ENCODE measurements at regions not wholly inside any gene's neighbourhood (a gene's known extent, or its start where the extent isn't known, plus 50 kb on each side); places are given as distances from the start of the nearest gene placed in this dataset.

GRCh38 chr20:22462975-22463914, 121.1 kb downstream of the FOXA2 start:
- no peaks in the 10 kb centered on the region for H3K36me3 ChIP-seq (replicated peaks in 1 of 2; ENCODE audit: control insufficient read depth in 1 of 2, insufficient read depth in 2 of 2, low read length in 2 of 2)
- in situ Hi-C loops (cut with HindIII; ENCODE audit: extremely low pct_ligation_motif_present, low pct_unique_long_range_greater_than_20kb), result no loop called here
- ChIA-PET POLR2A (interaction anchor here (0.6 to 1.3 kb wide), 2 partner anchors 28 to 44 kb away, joined by 3 read pairs; no protein-coding TSS in a partner anchor), CTCF (ENCODE audit: low intra/inter-chr PET ratio, low total read pairs) (no interaction called here)
- H3K4me2 ChIP-seq (ENCODE audit: low read depth, low read length), result no peak overlapping the region
- intact Hi-C loops (cut with micrococcal nuclease; ENCODE audit: unreplicated experiment), result no loop called here
- no peaks in the 10 kb centered on the region for H3K79me2 ChIP-seq (ENCODE audit: insufficient read depth, low read length)
- WGBS (ENCODE audit: low lambda C conversion rate), result 6% methylated on average over 11 of the region's 11 CpGs
- H3K27ac ChIP-seq (ENCODE audit: extremely low read length, insufficient read depth, low read length), result no peak overlapping the region
- FAIRE-seq (no peak), DNase-seq (ENCODE audit: low spot score) (no peak), ATAC-seq (no peak)
- H3K27me3 ChIP-seq (ENCODE audit: control insufficient read depth in 1 of 2, insufficient read depth in 2 of 2, low read length in 2 of 2), result peaks cover 7 to 46% of the 10 kb centered on the region in 2 experiments; a peak in 3 of 5 replicates
- H3K4me1 ChIP-seq (ENCODE audit: insufficient read depth, low read length), result peaks cover 49% of the 10 kb centered on the region
- no peaks in the 10 kb centered on the region for H3K9me3 ChIP-seq (ENCODE audit: low read length)
- no peaks in the 10 kb centered on the region for H4K20me1 ChIP-seq (ENCODE audit: insufficient read depth, low read length)
- no peak overlapping the region for H3K9ac ChIP-seq (ENCODE audit: insufficient read depth, low read depth, low read length)
- no TSS peak for BruUV-seq (replicated peaks)
- H2AFZ ChIP-seq (ENCODE audit: low read length), result no peak overlapping the region
- TF ChIP-seq FOSL2 (CRISPR knock-in tag; IDR thresholded peaks at IDR 0.05), result peak; percentile 41
- peak; percentile 30 to 40; a peak in 2 of 4 replicates for TF ChIP-seq MAFK (conservative IDR thresholded peaks at IDR 0.05 in 1 of 2, IDR thresholded peaks at IDR 0.05 in 1 of 2; ENCODE audit: low read length in 2 of 2)
- no peak for TF ChIP-seq CBX5 (CRISPR knock-in tag; IDR thresholded peaks at IDR 0.05; ENCODE audit: borderline replicate concordance)
- peak; percentile 91; the same call in 1 of the 2 replicates for TF ChIP-seq FOXO4 (CRISPR knock-in tag; conservative IDR thresholded peaks at IDR 0.05)
- TF ChIP-seq ZSCAN30 (CRISPR knock-in tag; IDR thresholded peaks at IDR 0.05), result 0 out of 2 replicates have a peak, but pooled peaks have one; percentile 29
- peak; percentile 31; the same call in 1 of the 2 replicates for TF ChIP-seq MAFF (IDR thresholded peaks at IDR 0.05; ENCODE audit: low read depth, low read length)
- TF ChIP-seq ZNF207 (IDR thresholded peaks at IDR 0.05; ENCODE audit: borderline replicate concordance), result no peak
- no peak for TF ChIP-seq LCORL (IDR thresholded peaks at IDR 0.05)
- TF ChIP-seq LCORL (CRISPR knock-in tag; IDR thresholded peaks at IDR 0.05), result 0 out of 2 replicates have a peak, but pooled peaks have one; percentile 23
- no peak for TF ChIP-seq ZNF777 (CRISPR knock-in tag; IDR thresholded peaks at IDR 0.05)
- TF ChIP-seq ZMYM4 (CRISPR knock-in tag; IDR thresholded peaks at IDR 0.05), result 0 out of 2 replicates have a peak, but pooled peaks have one; percentile 19
- TF ChIP-seq FOXC1 (CRISPR knock-in tag; IDR thresholded peaks at IDR 0.05; ENCODE audit: borderline replicate concordance), result 0 out of 2 replicates have a peak, but pooled peaks have one; percentile 37
- no peak for TF ChIP-seq TGIF2 (CRISPR knock-in tag; IDR thresholded peaks at IDR 0.05)
- peak; percentile 23 for TF ChIP-seq XRCC5 (optimal IDR thresholded peaks at IDR 0.05; ENCODE audit: low read length)
- no peak overlapping the region for H3K4me3 ChIP-seq (replicated peaks in 1 of 3; ENCODE audit: insufficient read depth in 1 of 3, low read depth in 2 of 3, low read length in 3 of 3)

All from HepG2 (cell line).